Fibroblast of the aortic adventitia (primary cell): ENCODE measurements at regions not wholly inside any gene's neighbourhood (a gene's known extent, or its start where the extent isn't known, plus 50 kb on each side); places are given as distances from the start of the nearest gene placed in this dataset.

Source experiments
- DNase-seq: peaks from one replicate; pipeline ENCODE4 v3.0.0-alpha.2; 2010; ENCODE audit warnings: low read depth
- H3K4me3 ChIP-seq: 2 replicates; pipeline ENCODE4 v1.5.1; 2011; ENCODE audit warnings: low read depth, mild to moderate bottlenecking, control low read depth, low read length, moderate library complexity
- TF ChIP-seq, protein P1 (sequence below): IDR thresholded peaks from 2 replicates; pipeline ENCODE4 v1.5.1; 2011; ENCODE audit warnings: mild to moderate bottlenecking, low read length, control low read depth, inconsistent platforms; ENCODE audit not compliant: insufficient read depth

DNA sequence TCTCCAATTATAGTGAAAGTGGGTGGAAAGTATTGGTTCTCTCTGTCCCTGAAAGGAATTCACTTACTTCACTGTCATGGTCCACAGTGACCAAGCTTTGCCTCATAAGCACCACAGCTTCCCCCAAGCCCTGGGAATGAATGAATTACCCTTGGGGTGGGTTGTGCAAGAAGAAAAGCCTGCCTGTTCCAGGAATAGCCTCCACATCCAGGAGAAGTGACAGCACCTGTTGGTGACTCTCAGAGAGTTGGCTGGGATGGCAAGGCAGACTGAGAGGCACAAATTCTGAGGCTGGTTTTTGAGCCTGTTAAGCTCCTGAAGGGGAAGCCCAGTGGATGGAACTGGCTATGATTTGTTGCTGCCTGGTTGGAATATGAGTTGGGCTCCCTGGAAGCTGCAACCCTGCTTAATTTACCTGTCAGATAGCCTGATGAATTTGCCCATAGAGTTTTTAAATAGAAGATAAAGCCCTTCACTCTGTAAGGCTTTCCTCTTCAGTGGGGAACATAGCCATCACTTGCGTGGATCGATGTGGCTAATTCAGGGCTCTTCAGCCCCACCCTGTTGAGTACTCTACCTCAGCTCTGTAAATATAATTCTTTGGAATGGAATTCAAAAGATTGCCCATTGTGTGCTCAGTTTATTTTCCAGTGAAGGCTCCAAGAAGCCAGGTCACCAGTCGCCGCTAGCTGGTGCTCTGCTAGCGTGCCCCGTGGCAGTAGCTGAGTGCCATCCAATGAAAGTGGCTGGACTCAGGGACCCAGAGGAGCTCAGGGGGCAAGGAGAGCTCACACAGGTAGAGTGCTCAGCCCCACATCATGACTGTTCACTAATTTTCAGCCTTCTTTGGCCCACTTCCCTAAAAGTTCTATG is 479.3 kb downstream of the IRS1 start:
- no peak for DNase-seq
- TF ChIP-seq, protein P1, sequence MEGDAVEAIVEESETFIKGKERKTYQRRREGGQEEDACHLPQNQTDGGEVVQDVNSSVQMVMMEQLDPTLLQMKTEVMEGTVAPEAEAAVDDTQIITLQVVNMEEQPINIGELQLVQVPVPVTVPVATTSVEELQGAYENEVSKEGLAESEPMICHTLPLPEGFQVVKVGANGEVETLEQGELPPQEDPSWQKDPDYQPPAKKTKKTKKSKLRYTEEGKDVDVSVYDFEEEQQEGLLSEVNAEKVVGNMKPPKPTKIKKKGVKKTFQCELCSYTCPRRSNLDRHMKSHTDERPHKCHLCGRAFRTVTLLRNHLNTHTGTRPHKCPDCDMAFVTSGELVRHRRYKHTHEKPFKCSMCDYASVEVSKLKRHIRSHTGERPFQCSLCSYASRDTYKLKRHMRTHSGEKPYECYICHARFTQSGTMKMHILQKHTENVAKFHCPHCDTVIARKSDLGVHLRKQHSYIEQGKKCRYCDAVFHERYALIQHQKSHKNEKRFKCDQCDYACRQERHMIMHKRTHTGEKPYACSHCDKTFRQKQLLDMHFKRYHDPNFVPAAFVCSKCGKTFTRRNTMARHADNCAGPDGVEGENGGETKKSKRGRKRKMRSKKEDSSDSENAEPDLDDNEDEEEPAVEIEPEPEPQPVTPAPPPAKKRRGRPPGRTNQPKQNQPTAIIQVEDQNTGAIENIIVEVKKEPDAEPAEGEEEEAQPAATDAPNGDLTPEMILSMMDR, result no peak
- H3K4me3 ChIP-seq, result no peak overlapping the region

DNA sequence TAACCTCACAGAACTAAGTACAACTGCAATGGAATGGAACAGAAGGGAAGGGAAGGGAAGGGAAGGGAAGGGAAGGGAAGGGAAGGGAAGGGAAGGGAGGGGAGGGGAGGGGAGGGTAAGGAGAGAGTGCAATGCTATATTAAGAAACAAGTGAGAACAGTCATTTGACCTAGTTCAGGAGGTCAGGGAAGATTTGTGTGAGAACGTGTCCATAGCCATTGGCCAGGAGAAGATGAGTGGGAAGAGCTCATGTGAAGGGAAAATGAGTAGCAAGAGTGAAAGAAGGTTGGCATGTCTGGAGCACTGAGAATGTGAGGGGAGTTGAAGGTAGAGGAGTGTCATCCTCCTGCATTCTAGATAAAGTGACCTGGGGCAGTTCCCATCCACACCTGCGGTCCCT is 481.6 kb downstream of the IRS1 start:
- no peak for DNase-seq
- TF ChIP-seq, protein P1, result no peak
- no peak overlapping the region for H3K4me3 ChIP-seq

DNA sequence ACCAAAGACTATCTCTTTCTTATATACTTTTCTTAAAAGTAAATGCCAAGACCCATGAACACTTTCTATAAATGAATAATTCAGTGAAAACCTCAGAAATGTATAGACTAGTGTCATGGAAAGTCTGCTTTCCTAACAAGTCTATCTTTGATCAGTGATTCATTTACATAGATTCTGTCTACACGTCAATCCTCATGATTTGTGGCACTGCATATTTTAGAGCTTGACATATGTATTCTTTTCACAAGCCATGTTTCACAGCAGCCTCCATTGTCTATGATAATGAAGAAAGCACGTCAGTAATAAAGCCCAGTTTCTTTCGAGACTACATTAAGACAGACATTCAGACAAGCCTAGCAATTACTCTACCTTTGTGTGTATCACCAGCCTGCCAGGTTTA is 486.6 kb downstream of the IRS1 start:
- TF ChIP-seq, protein P1, result no peak
- H3K4me3 ChIP-seq, result no peak overlapping the region
- no peak for DNase-seq

DNA sequence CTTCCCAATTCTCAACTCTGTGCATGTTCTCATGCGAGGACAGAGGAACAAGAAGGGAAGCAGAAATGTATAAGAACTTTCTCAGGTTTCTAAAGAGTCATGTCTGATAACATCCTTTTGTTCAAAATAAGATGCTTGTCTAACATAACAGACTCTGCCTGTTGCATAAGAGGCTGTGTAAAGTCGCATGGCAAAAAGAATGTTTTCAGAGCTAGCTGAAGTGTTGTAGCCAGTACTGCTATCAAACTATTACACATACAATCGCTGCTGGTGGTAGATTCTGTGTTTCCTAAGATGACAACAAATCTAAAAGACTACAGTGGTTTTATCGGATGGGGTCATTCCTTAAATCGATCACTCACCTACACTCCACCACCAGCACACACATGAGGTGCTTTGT is 487.5 kb downstream of the IRS1 start:
- TF ChIP-seq, protein P1, result no peak
- no peak overlapping the region for H3K4me3 ChIP-seq
- DNase-seq, result no peak

DNA sequence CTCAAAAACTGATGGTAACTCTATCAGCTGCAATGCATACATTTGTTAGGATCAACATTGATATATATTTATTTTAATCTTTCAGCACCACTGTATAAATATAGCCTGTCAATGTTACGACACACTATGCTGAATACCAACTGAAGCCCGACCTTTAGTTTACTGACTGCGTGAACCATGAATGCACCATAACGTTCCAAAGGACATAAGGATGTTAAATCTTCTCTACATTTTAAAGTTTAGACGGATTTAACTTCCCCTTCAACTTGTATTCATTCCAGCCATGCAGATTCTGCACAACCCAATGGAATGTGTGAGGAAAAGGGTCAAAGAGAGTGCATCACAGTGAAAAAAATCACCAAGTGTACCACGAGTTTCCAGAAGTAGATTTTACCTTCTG is 489.5 kb downstream of the IRS1 start:
- no peak for DNase-seq

DNA sequence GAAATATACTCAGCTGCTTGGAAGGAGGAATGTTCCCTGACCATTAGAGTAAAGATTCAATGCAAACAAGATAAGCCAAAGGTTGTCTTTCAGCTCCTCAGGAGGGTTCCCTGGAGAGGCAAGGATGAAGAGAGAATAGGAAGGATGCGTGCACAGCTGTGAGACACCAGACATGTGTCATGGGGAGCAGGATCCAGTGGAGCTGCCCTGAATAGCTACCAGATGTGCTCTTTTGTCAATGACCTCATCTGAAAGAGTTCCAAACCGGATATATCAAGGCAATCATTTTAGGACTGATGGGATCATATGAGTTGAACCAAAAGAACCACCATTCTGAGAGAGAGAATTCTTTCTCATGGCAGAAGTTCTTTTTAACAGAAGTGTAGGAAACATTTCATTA is 490.6 kb downstream of the IRS1 start:
- no peak overlapping the region for H3K4me3 ChIP-seq
- TF ChIP-seq, protein P1, result no peak
- DNase-seq, result peak; percentile 26

More for the DNA sequence above, 489.5 kb downstream of the IRS1 start:
- TF ChIP-seq, protein P1, result no peak
- no peak overlapping the region for H3K4me3 ChIP-seq
